CD4-positive, alpha-beta T cell treated with Interleukin-12 subunit alpha and Interleukin-12 subunit beta, for 1 hour (primary cell): ENCODE measurements at regions not wholly inside any gene's neighbourhood (a gene's known extent, or its start where the extent isn't known, plus 50 kb on each side); places are given as distances from the start of the nearest gene placed in this dataset.

ENCODE experiments used
- DNase-seq: peaks from one replicate; pipeline ENCODE4 v3.0.0-alpha.2; 2020

GRCh38 chr7:67426654-67427053, 430.0 kb downstream of the TYW1 start:
- DNase-seq: no peak

- DNase-seq: no peak
These were observed 433.1 kb downstream of the TYW1 start for GRCh38 chr7:67429735-67430134.

- no peak for DNase-seq
These were observed 436.1 kb downstream of the TYW1 start for GRCh38 chr7:67432536-67433234.

GRCh38 chr7:67435894-67436535, 439.4 kb downstream of the TYW1 start:
- DNase-seq: no peak

GRCh38 chr7:67438198-67438882, 441.7 kb downstream of the TYW1 start:
- no peak for DNase-seq

- no peak for DNase-seq
These were observed 442.4 kb downstream of the TYW1 start for GRCh38 chr7:67438913-67439505.

GRCh38 chr7:67440321-67440720, 443.7 kb downstream of the TYW1 start:
- no peak for DNase-seq

- DNase-seq: no peak
These were observed 449.1 kb downstream of the TYW1 start for GRCh38 chr7:67445728-67446127.

- DNase-seq: no peak
These were observed 450.7 kb downstream of the TYW1 start for GRCh38 chr7:67447297-67447696.

- DNase-seq: no peak
These were observed 451.6 kb downstream of the TYW1 start for GRCh38 chr7:67448271-67448670.

- DNase-seq: no peak
These were observed 453.5 kb downstream of the TYW1 start for GRCh38 chr7:67450171-67450570.

- no peak for DNase-seq
These were observed 454.7 kb downstream of the TYW1 start for GRCh38 chr7:67451306-67451705.

- DNase-seq: no peak
These were observed 455.9 kb downstream of the TYW1 start for GRCh38 chr7:67452516-67453026.

- no peak for DNase-seq
These were observed 457.1 kb downstream of the TYW1 start for GRCh38 chr7:67453580-67454380.

GRCh38 chr7:67455508-67455907, 458.9 kb downstream of the TYW1 start:
- DNase-seq: no peak

- DNase-seq: no peak
These were observed 466.2 kb downstream of the TYW1 start for GRCh38 chr7:67462781-67463191.

- no peak for DNase-seq
These were observed 466.7 kb downstream of the TYW1 start for GRCh38 chr7:67463316-67463715.

GRCh38 chr7:67463983-67464382, 467.4 kb downstream of the TYW1 start:
- DNase-seq: no peak

- no peak for DNase-seq
These were observed 469.5 kb downstream of the TYW1 start for GRCh38 chr7:67466109-67466508.

- DNase-seq: no peak
These were observed 473.7 kb downstream of the TYW1 start for GRCh38 chr7:67470256-67470751.

GRCh38 chr7:67475293-67475692, 478.7 kb downstream of the TYW1 start:
- no peak for DNase-seq

GRCh38 chr7:67478066-67478465, 481.4 kb downstream of the TYW1 start:
- DNase-seq: no peak
